Stimulated activated CD4-positive, alpha-beta T cell treated with anti-CD3 and anti-CD28 coated beads, Interleukin-1b, Interleukin-23, amount 100 ng/mL, for 1 hour (primary cell): ENCODE measurements at regions not wholly inside any gene's neighbourhood (a gene's known extent, or its start where the extent isn't known, plus 50 kb on each side); places are given as distances from the start of the nearest gene placed in this dataset.

Experiments used
- DNase-seq, 2 donors: peaks; one replicate each; pipeline ENCODE4 v3.0.0-alpha.2; 2020; ENCODE audit warnings: low read depth in 2 of 2

DNA sequence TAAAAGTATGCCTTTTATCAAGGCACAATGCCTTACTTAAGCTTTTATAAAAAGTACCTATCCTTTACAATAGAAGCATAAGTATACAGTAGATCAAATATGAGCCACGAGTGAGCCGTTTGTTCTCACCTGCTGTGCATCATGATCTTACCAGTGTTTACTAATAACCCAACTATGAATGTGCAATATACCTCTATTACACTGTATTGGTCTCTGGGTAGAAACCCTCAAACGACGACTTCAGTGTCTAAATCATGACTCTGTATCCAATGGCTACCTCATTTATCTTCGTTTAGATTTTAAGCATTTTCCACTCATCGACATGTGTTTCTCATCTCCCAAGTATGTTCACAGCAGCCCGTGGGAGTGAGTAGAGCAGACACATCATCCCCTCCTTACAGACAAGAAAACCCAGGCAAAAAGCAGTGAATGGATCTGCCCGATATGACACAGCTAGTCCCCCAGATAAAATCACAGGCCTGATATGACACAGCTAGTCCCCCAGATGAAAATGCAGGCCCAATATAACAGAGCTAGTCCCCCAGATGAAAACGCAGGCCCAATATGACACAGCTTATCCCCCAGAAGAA, 279.8 kb downstream of the TNS1 start:
- DNase-seq: no peak

DNA sequence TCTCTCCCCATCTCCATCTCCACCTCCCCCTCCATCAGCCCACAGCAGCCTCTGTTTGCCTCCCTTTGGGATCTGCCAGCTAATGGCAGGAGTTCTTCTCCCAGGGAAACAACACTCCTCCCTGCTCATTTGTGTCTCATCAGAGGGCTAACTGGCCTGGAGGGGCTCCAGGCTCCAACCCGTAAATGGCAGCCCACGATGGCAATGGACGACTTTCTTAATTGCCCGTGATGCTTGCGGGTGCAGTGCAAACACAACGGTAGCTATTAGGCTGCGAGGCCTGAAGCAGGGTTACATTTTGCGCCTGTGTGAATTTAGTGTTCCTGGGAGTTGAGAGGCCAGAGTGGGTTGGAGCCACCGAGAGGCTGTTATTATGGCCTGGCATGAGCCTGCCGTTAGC, 285.1 kb downstream of the TNS1 start:
- DNase-seq: no peak

GRCh38 chr2:217715484-217715883, 287.3 kb downstream of the TNS1 start:
- DNase-seq: no peak

- DNase-seq: no peak
Observed at GRCh38 chr2:217714287-217714751, 288.5 kb downstream of the TNS1 start.

DNA sequence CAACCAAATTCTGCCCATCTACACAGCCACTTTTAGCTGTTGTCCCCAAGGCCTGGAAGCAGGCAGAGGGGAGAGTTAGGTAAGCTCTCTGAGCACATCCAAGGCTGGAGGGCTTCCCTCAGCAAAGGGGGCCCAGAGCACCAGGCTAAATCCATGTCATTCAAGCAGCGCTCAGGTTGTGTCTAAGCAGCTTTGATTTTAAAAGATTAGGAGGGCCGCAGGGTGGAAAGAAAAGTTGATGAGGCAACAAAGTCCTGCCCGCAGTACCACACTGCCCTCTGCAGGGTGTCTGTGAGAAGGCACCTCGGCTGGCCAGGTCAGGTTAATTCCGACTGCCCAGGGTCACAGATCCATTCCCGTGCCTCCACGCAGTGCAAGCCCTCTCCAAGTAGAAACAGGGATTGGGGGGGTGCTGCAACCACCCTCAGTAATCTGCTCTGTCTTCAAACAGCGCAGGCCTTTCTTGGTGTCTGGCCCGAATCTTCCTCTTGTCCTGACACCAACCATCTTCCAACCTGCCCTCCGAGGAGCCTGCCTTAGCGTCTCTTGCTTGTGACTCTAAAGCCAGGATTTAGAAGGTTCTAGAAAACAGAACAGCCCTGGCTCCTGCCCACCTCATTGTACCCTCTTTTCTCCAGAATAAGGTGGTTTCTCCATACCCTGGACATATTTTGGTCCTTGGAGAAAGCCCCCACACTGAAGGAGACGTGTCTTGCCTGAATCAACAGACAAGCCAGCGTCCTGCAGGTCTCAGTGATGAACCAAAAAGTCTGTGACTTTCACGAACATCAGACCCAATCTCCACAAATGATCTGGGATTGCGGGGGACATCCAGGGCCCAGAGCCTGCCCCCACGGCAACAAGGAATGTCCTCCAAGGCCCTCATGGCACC, 289.2 kb downstream of the TNS1 start:
- DNase-seq: peak; percentile 21 to 67

GRCh38 chr2:217712431-217712830, 290.4 kb downstream of the TNS1 start:
- DNase-seq: no peak

DNA sequence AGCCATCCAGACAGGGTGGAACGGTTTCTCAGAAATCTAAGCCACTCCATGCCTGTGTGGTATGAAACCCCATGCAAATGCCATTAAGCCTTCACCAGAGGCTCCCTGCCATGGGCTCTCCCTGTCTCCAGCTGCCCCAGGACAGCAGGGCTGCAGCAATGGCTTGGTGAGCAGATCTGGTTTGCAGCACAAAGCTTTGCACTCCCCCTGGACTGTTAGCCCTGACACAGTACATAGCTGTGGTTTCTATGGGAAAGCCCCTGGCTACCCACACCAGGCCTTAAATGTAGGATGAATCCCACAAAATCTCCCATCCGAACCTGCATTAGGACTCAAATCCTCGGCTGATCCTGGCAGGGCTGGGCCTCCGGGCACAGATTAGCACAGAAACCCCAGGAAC, 291.6 kb downstream of the TNS1 start:
- DNase-seq: no peak

DNA sequence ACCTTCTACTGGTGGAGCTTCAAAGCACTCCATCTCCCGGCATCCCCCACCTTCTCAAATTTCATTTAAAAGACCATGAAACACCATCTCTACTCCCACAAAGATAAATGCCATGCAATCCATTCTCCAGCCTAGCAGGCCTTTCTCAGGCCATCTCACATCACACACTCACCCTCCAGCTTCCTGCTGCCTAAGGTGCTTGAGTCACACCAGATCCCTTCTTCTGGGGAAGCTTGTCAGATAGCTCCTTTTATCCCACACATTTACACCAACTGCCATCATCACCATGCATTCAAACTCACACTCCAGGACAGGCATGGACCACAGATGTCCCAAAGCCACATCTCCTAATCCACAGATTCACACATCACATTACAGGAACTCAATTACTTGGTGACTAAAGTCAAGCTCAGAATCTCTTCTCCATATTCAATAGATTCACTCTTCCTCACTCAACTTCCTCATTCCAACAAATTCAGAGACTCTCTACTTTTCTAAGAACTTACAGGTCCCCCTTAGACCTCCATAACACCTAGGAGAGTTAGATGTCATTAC, 292.5 kb downstream of the TNS1 start:
- no peak for DNase-seq

DNA sequence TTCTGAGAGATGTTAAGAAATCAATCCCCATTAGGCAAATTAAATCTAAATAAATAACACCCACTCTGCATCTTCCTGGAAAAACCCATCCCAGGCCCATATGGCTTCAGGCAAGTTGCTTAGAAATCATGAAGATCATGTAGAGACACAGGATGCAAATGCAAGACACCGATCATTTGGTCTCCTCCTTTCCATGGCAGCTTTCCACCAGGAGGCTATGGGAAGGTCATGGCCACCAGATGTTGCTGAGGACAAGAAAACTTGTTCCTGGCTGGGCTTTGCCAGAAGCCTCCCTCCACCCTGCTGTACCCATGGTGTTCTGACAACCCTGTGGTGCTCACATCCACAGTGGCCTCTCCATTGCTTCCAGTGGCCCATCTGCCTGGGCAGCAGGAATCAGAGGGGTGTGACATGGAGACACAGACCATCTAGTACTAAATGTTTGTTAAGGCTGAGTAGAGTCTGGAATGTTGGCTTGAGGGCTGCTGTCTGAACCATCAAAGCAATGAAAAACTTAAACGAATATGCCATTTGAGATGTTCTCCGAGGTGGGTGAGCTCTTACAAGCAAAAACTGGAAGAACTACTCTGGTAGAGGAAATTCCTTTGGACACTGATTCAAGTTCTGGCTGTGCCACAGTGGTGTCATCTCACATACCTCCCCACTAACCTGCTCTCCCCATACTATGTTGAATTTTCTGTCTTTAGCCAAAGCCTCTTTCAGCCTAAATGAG, 293.2 kb downstream of the TNS1 start:
- DNase-seq: no peak

DNA sequence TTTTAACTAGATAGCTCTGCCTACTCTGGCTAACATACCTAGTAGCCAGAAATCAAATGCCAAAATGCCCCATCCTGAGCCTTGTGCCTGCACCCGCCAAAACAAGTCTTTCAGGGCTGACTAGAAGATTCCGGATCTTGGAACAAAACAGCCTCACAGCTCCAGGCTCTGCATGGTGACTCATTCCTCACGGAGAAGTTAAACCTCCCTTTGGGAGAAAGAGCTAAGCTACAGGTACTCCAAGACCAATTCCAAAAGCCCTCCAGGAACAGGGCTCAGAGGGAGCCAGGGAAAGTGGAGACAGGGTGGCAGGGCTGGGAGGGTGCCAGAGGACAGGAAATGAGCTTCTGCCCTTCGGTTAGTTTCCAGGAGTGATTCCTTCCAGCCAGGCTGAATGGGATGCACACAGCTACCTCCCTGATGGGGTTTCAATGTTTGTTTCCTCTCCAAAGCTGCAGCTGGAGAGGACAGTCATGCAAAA, 295.6 kb downstream of the TNS1 start:
- DNase-seq: no peak

DNA sequence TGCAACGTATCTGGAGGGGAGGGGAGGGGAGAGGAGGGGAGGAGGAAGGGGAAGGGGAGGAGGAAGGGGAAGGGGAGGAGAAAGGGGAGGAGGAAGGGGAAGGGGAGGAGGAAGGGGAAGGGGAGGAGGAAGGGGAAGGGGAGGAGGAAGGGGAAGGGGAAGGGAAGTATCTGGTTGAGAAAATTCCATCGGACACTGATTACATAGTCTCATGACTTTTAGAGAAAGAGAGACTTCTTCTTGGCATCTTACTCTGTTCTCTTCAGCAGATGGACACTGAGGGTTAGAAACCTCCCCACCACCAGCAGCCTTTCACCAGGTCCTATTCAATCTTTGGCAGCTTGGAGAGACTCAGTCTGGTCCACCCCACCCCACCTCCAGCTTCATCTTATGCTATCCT, 296.3 kb downstream of the TNS1 start:
- no peak for DNase-seq

DNA sequence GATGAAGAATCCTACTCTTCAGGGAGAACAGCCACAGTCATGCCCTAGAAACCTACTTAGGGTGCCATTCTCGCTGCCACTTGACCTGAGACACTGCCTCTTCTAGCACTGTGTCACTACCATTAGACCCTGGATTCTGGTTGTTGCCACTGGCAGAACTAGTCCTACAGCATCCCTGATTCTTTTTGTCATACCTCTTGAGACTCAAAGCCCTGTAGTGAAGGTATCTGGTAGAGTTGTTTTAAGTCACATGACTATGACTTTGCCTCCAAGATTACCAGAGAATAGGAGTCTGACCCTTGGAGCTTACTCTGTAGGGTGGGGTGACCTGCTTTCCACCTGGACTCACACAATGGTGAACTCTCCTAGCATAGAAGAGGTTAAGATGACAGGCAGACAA, 296.7 kb downstream of the TNS1 start:
- no peak for DNase-seq

- DNase-seq: no peak
Observed at GRCh38 chr2:217705461-217705860, 297.3 kb downstream of the TNS1 start.

GRCh38 chr2:217703999-217704398, 298.8 kb downstream of the TNS1 start:
- no peak for DNase-seq

GRCh38 chr2:217703102-217703501, 299.7 kb downstream of the TNS1 start:
- no peak for DNase-seq

DNA sequence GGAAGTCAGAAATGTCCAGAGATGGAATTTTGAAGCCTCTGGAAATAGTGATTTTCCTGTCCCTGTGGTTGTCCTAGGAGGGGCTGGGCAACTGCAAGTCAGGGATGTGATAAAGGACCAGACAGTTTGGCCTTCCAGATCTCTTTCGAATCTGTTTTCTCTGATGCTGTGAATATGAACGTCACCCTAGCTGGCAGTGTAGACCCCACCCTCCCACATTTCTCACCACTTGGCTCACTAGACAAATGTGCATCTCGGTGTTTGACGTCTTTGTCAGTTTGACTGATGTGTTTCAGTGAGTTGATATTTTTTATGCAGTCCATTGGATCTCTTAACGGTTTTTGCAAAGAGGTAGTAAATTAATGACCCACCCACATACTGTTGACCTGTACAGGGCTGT, 301.2 kb downstream of the TNS1 start:
- DNase-seq: no peak

- DNase-seq: no peak
Observed at GRCh38 chr2:217698691-217699090, 304.1 kb downstream of the TNS1 start.

- no peak for DNase-seq
Observed at GRCh38 chr2:217695033-217695520, 307.7 kb downstream of the TNS1 start.

GRCh38 chr2:217694291-217694690, 308.5 kb downstream of the TNS1 start:
- no peak for DNase-seq

DNA sequence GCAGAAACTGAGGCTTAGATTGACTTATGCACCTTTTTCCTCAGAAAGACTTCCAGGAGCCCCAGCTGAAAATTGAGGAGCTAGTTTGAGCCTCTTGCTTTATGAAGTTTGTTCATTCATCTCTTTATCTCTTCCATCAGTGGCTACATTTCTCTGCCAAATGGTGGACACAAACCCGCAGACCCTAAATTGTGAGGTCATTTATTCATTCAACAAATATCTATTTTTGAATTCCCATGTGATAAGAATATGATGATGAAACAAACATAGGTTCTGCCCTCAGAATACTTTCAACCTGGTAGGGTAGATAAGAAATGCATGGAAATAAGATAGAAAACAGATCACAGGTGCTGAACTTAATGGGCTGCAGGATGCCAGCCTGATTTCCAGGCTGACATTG, 309.4 kb downstream of the TNS1 start:
- DNase-seq: no peak

GRCh38 chr2:217691920-217692666, 310.7 kb downstream of the TNS1 start:
- DNase-seq: no peak
